Activated CD4-positive, CD25-positive, alpha-beta regulatory T cell (primary cell): ENCODE measurements at regions not wholly inside any gene's neighbourhood (a gene's known extent, or its start where the extent isn't known, plus 50 kb on each side); places are given as distances from the start of the nearest gene placed in this dataset.
"Not testable (repeated sequence)": the region's sequence is repeated elsewhere in the genome, so short reads cannot be mapped to it uniquely, and the experiment has no call there.

Source experiments
- DNase-seq, 4 experiments: peaks; one replicate each; lab custom pipeline; 2025; lab: John Stamatoyannopoulos, UW

- DNase-seq: no peak
These were observed 399.0 kb upstream of the TPM1 start for GRCh38 chr15:62643572-62643971.

- DNase-seq: no peak
These were observed 398.2 kb upstream of the TPM1 start for GRCh38 chr15:62644216-62644888.

- DNase-seq: no peak
These were observed 397.4 kb upstream of the TPM1 start for GRCh38 chr15:62644889-62645742.

- no peak for DNase-seq
These were observed 395.2 kb upstream of the TPM1 start for GRCh38 chr15:62647202-62647842.

DNA sequence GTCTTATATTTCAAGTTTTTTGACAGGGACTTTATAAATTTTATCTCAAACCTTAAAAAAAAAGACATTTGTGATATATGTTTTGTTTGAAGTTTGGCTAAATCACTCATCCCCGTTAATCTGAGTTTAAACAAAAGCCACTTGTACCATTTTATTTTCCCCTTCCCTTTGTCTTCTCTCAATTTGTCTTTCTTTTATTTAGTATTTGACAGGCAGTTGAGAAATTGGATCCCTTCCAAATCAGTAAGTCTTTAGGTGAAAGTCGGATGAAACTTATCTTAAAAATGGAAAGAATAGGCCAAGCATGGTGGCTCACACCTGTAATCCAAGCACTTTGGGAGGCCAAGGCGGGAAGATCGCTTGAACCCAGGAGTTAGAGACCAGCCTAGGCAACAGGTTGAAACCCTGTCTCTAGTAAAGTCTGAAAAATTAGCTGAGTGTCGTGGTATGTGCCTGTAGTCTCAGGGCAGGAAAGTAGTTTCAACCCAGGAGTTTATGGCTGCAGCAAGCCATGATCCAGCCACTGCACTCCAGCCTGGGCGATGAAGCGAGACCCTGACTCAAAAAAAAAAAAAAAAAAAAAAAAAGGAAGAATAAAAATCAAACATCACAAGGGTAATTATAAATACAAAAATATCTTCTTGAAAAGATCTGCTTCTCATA is 394.6 kb upstream of the TPM1 start:
- no peak for DNase-seq

DNA sequence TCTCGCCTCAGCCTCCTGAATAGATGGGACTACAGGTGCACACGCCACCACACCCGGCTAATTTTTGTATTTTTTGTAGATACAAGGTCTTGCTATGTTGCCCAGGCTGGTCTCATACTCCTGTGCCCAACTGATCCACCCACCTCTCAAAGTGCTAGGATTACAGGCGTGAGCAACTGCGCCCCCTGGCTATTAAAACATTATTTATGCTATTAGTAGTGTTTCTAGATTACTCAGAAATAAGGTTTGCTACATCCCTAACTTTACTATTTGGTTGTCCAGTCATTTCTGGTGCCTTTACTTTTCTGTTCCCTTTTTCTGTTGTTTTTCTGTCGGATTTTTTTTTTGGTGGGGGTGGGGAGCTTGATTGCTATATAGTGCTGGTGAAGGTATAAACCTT is 393.6 kb upstream of the TPM1 start:
- no peak for DNase-seq

GRCh38 chr15:62649793-62650420 is 392.6 kb upstream of the TPM1 start:
- DNase-seq: no peak

- DNase-seq: no peak
These were observed 389.4 kb upstream of the TPM1 start for GRCh38 chr15:62653122-62653521.

DNA sequence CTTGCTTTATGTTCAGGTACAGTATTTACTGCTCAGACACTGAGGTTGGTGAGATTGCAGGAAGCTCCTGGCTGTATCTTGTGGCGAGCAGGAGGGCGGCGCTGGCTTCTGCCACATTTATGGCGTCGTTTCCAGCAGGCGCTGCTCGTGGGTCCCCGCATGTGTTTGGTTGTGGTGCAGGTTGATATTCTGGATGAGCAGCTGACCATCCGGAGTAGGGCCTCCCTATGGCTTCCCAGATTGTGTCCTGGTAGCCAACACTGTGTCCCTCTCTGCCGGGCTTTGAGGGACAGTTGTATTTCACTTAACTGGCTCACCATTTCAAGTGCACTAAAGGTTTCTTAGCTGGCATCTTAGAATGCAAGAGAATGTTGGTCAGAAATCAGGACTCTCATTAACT is 386.5 kb upstream of the TPM1 start:
- no peak for DNase-seq

- not testable (repeated sequence) for DNase-seq
These were observed 385.0 kb upstream of the TPM1 start for GRCh38 chr15:62657501-62657900.

GRCh38 chr15:62658498-62658897 is 384.0 kb upstream of the TPM1 start:
- no peak for DNase-seq

- DNase-seq: no peak
These were observed 379.0 kb upstream of the TPM1 start for GRCh38 chr15:62663547-62663946.

- no peak for DNase-seq
These were observed 377.1 kb upstream of the TPM1 start for GRCh38 chr15:62665449-62665848.

- DNase-seq: no peak
These were observed 376.5 kb upstream of the TPM1 start for GRCh38 chr15:62666046-62666445.

DNA sequence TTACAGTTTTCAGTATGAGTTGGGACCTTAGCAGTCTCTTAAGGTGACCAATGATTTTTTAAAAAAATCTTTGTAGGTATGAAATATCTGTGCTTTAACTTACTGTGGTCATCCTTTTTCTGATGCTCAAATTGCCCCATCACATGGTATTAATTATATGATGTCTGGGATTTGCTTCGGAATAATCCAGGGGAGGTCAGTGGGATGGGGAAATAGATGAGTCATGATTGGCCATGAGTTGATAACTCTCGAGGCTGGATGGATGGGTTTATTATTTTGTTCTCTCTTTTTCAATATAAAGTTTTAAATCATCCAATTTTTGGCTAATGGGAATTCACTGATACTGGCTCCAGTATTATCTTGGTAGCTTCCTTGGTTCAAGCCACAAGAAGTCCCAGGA is 370.3 kb upstream of the TPM1 start:
- DNase-seq: no peak

- DNase-seq: no peak
These were observed 365.7 kb upstream of the TPM1 start for GRCh38 chr15:62676891-62677290.

DNA sequence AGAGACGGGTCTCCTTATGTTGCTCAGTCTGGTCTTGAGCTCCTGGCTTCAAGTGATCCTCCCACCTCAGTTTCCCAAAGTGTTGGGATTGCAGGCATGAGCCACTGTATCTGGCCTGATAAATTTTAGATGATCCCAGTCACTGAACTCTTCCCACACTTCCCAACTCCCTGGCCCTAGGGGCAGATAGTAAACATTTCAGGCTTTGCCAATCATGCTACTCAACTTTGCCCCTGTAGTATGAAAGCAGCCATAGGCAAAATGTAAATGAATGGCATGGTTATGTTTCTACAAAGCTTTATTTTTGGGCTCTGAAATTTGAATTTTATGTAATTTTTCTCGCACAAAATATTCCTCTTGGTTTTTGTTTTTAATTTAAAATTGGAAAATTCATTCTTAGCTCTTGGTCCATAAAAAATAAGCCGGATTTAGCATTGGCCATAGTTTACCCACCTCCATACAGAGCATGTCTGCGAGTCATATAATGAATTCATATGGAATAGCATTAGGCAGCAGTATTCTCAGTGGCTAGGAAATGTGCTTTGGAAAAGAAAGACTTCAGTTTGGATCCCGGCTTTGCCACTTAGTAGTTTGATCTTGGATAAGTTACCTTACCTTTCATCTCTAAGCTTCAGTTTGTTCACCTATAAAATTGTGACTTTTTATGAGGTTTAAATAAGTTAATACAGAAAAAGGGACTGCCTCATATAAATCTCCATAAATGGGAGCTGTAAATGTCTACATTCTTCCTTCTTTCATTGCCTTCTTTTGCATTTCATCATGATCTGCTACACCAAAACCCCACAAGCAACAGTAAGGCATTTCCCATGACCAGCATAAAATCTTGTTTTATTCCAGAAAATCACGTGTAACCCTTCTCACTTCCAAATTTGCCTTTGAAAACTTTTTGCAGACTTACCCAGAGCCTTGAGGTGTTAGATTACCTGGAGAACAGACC is 360.3 kb upstream of the TPM1 start:
- no peak for DNase-seq

DNA sequence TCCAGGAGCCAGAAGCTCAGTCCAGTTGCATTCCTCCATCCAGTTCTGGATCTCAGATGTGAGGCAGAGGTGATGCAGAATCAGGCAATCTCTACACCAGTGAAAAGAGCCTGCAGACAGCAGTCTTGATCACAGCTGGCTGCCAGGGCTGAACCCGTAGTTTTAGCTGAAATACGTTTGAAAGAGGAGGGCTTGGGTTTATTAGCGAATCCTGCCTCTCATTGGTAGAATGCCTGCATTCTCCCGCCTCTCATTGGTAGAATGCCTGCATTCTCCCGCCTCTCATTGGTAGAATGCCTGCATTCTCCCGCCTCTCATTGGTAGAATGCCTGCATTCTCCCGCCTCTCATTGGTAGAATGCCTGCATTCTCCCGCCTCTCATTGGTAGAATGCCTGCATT is 359.4 kb upstream of the TPM1 start:
- not testable (repeated sequence) for DNase-seq

DNA sequence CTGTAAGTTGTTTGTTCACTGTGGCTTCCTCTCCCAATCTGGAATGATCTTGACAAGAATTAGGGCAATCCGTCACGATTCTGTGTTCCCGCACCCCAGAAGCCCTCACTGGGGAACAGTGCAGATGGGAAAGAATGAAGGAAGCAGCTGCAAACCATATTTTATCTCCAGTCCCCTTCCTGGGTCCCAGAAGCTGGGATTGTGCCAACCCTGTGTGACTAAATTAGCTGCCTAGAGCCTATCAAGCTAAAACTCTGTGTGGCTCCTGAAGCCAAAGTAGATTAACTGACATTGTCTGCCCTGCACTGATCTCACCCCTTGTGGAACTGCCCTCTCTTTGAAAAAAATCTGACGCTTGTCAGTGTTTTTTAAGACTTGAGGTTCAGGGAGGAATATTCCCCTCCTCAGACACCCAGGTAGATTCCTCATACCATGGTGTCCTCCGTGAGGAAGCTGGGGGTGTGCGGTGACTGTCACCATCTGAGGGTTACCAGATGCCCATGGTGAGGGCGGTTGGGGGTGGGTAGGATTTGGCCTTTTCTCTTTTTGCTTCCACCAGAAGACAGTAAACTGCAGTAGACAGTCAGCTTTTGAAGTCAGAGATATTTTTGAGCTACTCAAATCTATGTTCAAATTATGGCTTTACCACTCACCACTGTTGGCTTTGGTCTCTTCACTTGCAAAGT is 358.3 kb upstream of the TPM1 start:
- no peak for DNase-seq

GRCh38 chr15:62691008-62691407 is 351.5 kb upstream of the TPM1 start:
- no peak for DNase-seq
